ENCODE measurements at regions not wholly inside any gene's neighbourhood (a gene's known extent, or its start where the extent isn't known, plus 50 kb on each side); places are given as distances from the start of the nearest gene placed in this dataset.
A peak's percentile ranks its signal among the peaks of the same experiment; 100 is the strongest.
"Not testable (repeated sequence)": the region's sequence is repeated elsewhere in the genome, so short reads cannot be mapped to it uniquely, and the experiment has no call there.

DNA sequence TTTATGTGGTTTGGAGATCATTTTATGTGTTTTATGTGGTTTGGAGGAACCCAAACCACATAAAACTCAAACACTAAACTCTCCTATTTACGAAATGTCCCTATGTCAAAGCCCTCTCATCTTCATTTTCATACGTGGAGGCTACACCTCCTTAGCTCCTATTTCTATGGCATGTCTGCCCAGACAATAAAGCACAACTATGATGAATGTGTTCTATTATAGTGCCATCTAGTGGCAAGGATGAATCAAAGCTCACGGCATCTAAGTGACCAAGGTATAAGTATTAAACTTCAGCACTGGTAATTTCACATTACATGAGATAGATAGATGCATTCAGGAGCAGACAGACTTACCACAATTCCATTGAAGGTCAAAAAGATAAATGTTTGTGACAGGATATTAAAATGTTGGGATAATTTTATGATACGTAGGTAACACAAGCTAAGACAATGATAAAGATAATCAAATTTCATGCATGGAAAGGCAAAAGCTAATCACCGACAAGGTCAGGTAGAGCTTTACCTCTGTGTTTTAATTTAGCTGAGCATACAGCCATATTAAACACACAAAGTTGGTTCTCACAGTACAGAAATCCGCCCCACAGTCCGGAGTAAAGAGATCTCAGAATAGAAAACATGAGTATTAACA, 130.6 kb upstream of the FHIT start:
- peak; percentile 77 for DNase-seq (ENCODE audit: low spot score)

DNA sequence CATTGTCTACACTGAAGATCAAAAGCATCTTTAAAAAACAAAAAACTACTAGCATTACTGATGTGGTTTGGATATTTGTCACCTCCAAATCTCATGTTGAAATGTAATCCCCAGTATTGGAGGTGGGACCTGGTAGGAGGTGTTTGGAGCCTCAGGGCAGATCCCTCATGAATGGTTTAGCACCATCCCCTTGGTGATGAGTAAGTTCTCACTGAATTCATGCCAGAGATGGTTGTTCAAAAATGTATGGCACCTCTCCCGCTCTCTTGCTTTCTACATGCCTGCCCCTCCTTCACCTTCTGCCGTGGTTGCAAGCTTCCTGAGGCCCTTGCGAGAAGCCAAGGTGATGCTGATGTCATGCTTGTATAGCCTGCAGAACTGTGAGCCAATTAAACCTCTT, 136.6 kb upstream of the FHIT start:
- DNase-seq (ENCODE audit: low spot score): no peak

GRCh38 chr3:61393480-61393947, 142.3 kb upstream of the FHIT start:
- not testable (repeated sequence) for DNase-seq (ENCODE audit: low spot score)

DNA sequence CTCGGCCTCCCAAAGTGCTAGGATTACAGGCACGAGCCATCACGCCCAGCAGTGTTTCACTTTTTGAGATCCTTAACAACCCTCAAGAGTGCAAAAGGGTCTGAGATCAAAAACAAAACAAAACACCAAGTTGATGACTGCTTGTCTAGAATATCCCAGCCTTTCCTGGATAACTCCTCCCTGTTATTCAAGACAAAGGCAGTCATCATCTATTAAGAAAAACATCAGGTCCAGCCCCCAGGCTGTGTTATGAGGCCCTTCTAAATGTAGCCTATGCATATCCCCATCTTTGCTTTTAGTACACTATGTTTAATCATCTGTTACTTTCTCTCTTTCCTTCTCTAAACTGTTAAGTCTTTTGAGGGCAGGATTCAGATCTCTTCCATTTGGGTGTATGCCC, 150.1 kb upstream of the FHIT start:
- DNase-seq (ENCODE audit: low spot score): no peak

DNA sequence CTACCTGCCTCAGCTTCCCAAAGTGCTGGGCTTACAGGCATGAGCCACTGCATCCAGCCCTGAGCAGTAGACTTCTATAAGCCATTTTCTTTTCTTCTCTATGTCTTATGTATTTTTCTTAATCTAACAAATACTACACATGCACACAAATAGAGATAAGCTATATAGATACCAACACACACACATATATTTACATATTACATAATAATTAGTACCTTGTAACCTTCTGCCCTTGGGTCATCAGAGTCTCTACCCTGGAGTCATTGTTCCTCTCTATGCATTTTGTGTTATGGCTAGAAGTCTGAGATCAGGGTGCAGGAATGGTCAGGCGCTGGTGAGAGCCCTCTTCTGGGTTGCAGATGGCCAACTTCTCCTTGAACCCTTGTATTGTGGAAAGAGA, 154.0 kb upstream of the PTPRG start:
- no peak for DNase-seq (ENCODE audit: low spot score)

- no peak for DNase-seq (ENCODE audit: low spot score)
Observed at GRCh38 chr3:61409638-61410037, 151.7 kb upstream of the PTPRG start.

DNA sequence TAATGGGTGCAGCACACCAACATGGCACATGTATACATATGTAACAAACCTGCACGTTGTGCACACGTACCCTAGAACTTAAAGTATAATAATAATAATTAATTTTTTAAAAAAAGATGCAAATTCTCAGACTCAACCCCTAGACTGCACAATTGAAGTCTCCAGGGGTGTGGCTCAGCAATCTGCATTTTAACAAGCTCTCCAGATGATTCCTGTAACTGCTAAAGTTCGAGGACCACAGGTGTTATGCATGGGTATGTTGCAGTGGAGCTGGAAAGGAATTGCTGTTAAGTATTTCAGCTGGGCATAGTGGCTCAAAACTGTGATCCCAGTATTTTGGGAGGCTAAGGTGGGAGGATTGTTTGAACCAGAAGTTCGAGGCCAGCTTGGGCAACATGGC, 151.0 kb upstream of the PTPRG start:
- not testable (repeated sequence) for DNase-seq (ENCODE audit: low spot score)

GRCh38 chr3:61411009-61411662, 150.2 kb upstream of the PTPRG start:
- no peak for DNase-seq (ENCODE audit: low spot score)

GRCh38 chr3:61414456-61414855, 146.9 kb upstream of the PTPRG start:
- no peak for DNase-seq (ENCODE audit: low spot score)

DNA sequence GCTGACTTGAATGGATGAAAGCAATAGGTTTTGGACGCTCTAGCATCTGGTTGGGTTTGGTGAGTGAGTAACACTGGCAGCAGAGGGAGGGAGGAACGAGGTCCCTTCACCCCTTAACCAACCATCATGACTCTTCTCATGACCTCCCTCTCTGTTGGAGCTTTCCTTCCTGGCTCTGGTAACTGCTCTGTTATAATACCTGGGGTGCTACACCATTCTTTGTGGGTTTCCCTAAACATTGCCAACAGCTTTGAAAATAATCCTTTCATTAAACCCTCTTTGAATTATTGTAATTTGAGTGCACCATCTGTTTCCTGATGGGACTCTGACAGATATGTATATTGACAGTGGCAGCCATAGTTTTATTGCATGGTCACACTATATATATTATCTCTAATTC, 146.2 kb upstream of the PTPRG start:
- no peak for DNase-seq (ENCODE audit: low spot score)

DNA sequence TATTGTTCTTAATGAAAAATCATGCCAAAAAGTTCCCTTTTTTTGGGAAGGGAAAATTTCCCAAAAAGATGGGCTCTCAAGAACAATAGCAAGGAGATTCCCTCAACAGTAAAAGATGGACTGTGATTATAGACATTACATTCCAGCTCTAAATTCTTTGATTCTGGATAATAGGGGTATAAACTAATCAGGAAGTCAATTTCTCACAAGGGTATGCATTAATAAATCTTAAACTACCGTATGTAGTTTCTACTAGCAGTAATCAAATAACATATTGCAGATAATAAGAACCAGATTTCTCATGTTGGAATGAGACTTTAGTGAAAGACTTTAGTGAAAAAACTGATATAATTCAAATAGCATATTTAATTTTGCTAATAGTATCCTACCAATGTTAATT, 144.8 kb upstream of the PTPRG start:
- no peak for DNase-seq (ENCODE audit: low spot score)

DNA sequence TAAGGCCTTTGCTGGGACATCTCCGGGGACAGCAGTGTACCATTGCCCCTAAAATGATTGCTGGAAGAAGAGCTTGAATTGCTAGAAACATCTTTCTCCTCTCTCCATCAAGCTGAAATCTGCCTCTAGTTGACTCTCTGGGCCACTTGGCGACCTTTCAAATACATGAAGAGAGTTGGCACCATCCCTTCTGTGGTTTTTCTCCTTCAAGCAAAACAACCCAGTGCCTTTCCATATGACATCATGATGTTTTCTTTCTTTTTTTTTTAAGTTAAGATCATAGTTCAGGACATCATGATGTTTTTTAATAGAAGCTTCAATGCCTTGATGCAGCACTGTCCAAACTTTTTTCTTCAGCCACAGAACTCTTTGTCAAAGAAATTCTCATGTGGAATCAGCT, 144.0 kb upstream of the PTPRG start:
- no peak for DNase-seq (ENCODE audit: low spot score)

DNA sequence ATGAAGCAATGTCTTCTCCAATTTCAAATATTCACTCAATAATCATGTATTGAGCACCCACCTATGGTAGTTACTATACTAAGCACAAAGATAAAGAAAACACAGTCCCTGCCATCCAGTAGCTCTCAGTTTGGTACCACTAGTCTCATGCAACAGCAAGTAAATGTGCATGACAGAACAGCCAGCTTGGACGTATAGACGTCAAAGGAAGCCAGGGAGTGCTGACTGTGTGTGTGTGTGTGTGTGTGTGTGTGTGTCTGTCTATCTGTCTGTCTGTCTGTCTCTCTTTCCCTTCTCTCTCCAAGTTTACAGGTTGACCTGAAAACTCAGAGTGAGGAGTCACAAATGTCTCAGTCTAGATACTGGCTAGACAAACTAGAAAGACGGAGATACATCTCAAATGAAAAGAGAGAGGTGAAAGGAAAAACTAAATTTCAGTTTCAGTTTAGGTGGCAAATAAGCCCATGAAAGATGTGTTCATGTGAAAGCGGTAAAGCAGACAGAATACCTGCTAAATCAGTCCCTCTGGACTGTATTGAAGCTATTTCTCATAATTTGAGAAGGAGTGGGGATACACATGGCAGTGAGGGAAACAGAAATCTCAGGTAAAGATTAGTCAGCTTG, 141.1 kb upstream of the PTPRG start:
- no peak for DNase-seq (ENCODE audit: low spot score)

- no peak for DNase-seq (ENCODE audit: low spot score)
Observed at GRCh38 chr3:61422945-61423673, 138.3 kb upstream of the PTPRG start.

DNA sequence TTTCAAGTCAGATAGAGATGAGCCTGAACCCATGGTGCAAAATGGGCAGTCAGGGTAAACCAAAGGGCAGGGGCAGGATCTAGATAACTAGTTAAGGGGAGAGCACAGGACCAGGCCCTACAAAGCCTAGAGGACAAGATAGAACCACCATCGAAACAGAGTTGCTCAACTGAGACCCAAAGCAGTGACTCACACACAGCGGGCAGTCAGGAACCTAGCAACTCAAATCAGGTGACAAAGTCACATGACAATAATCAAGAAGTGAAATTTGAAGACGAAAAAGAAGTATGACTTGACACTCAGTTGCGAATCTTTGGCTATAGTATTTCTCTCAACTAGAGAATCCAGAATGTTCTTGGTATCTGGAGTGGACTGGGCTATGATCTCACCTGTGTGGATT, 136.0 kb upstream of the PTPRG start:
- DNase-seq (ENCODE audit: low spot score): no peak

DNA sequence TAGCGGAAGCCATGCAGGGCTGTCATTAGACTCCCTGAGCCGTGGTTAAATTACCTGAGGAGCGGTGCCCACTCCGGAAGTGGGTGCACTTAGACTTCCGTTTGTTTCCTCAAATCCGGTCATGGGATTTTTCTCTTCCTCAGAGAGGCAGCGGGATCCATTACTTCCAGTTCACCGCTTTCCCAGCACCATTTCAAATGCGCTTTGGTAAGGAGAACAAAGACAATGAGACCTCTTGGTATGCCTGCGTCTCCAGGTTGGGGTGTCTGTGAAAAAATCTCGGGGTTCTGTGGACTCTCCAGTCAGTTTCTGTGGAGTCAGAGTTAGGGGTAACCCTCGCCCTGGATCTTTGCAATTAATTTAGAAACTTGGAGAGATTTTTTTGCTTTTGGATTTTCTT, 132.3 kb upstream of the PTPRG start:
- DNase-seq (ENCODE audit: low spot score): no peak

DNA sequence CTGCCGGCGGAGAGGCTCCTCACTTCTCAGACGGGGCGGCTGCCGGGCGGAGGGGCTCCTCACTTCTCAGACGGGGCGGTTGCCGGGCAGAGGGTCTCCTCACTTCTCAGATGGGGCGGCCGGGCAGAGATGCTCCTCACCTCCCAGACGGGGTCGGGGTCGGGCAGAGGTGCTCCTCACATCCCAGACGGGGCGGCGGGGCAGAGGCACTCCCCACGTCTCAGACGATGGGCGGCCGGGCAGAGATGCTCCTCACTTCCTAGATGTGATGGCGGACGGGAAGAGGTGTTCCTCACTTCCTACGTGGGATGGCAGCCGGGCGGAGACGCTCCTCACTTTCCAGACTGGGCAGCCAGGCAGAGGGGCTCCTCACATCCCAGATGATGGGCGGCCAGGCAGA, 126.5 kb upstream of the PTPRG start:
- not testable (repeated sequence) for DNase-seq (ENCODE audit: low spot score)

GRCh38 chr3:61435361-61435760, 126.0 kb upstream of the PTPRG start:
- DNase-seq (ENCODE audit: low spot score): not testable (repeated sequence)

GRCh38 chr3:61438253-61439121, 122.9 kb upstream of the PTPRG start:
- DNase-seq (ENCODE audit: low spot score): no peak

GRCh38 chr3:61439122-61439458, 122.3 kb upstream of the PTPRG start:
- DNase-seq (ENCODE audit: low spot score): no peak

DNA sequence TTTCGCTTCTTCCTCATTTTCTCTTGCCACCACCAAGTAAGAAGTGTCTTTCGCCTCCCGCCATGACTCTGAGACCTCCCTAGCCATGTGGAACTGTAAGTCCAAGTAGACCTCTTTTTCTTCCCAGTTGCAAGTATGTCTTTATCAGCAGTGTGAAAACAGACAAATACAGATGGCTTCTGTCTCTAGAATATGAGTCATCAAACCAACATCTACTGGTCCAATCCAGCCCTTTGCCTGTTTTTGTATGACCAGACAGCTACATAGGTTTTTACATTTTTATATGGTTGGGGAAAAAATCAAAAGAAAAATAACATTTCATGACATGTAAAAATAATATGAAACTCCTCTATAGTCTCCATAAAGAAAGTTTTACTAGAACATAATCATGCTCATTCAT, 118.7 kb upstream of the PTPRG start:
- no peak for DNase-seq (ENCODE audit: low spot score)

GRCh38 chr3:61443886-61444285, 117.5 kb upstream of the PTPRG start:
- DNase-seq (ENCODE audit: low spot score): no peak

Measured in iPS-NIHi11 (cell line).